H9 (cell line): ENCODE measurements at regions not wholly inside any gene's neighbourhood (a gene's known extent, or its start where the extent isn't known, plus 50 kb on each side); places are given as distances from the start of the nearest gene placed in this dataset.
"Not testable (repeated sequence)": the region's sequence is repeated elsewhere in the genome, so short reads cannot be mapped to it uniquely, and the experiment has no call there.

Experiments used
- DNase-seq: peaks from one replicate; pipeline ENCODE4 v3.0.0-alpha.2; 2017
- H2AFZ ChIP-seq: one replicate; pipeline ENCODE4 v1.6.1; 2013; ENCODE audit warnings: mild to moderate bottlenecking, low read length, control low read depth, moderate library complexity
- H2AK5ac ChIP-seq: 2 replicates; pipeline ENCODE4 v1.6.1; 2013; ENCODE audit warnings: low read length, control low read depth, mixed read lengths; ENCODE audit not compliant: insufficient read length
- H2BK120ac ChIP-seq: one replicate; pipeline ENCODE4 v1.6.1; 2013; ENCODE audit warnings: low read depth, mild to moderate bottlenecking, low read length, control low read depth, inconsistent platforms; ENCODE audit not compliant: poor library complexity, severe bottlenecking
- H2BK12ac ChIP-seq: 2 replicates; pipeline ENCODE4 v1.6.1; 2013; ENCODE audit warnings: low read length, control low read depth, mixed read lengths, low read depth; ENCODE audit not compliant: insufficient read length
- H2BK15ac ChIP-seq: 2 replicates; pipeline ENCODE4 v1.6.1; 2013; ENCODE audit warnings: low read depth, low read length, control low read depth
- H2BK20ac ChIP-seq: one replicate; pipeline ENCODE4 v1.6.1; 2013; ENCODE audit warnings: low read depth, mild to moderate bottlenecking, low read length, control low read depth, inconsistent platforms; ENCODE audit not compliant: poor library complexity, severe bottlenecking
- H2BK5ac ChIP-seq: 2 replicates; pipeline ENCODE4 v1.6.1; 2013; ENCODE audit warnings: low read length, control low read depth, mixed read lengths; ENCODE audit not compliant: insufficient read length
- H3K14ac ChIP-seq: 2 replicates; pipeline ENCODE4 v1.6.1; 2013; ENCODE audit warnings: low read length, control low read depth; ENCODE audit not compliant: insufficient read depth
- H3K18ac ChIP-seq: 2 replicates; pipeline ENCODE4 v1.6.1; 2013; ENCODE audit warnings: low read depth, mild to moderate bottlenecking, mixed read lengths, low read length, control low read depth; ENCODE audit not compliant: insufficient read length
- H3K23ac ChIP-seq: 2 replicates; pipeline ENCODE4 v1.6.1; 2013; ENCODE audit warnings: low read length, control low read depth, mixed read lengths, low read depth; ENCODE audit not compliant: insufficient read length
- H3K23me2 ChIP-seq: 2 replicates; pipeline ENCODE4 v1.6.1; 2013; ENCODE audit warnings: low read depth, mild to moderate bottlenecking, mixed read lengths, low read length, control low read depth; ENCODE audit not compliant: insufficient read length, poor library complexity, severe bottlenecking
- H3K27ac ChIP-seq: 2 replicates; pipeline ENCODE4 v1.5.1; 2013; ENCODE audit warnings: low read length, control low read depth, mixed read lengths, low read depth; ENCODE audit not compliant: insufficient read length
- H3K27me3 ChIP-seq: 2 replicates; pipeline ENCODE4 v1.6.1; 2013; ENCODE audit warnings: low read length, control low read depth, inconsistent platforms; ENCODE audit not compliant: insufficient read depth
- H3K4ac ChIP-seq: 2 replicates; pipeline ENCODE4 v1.6.1; 2013; ENCODE audit warnings: low read depth, mild to moderate bottlenecking, control low read depth, inconsistent platforms, low read length, moderate library complexity
- H3K4me1 ChIP-seq: 2 replicates; pipeline ENCODE4 v1.6.1; 2013; ENCODE audit warnings: low read length, control low read depth, inconsistent platforms; ENCODE audit not compliant: insufficient read depth
- H3K4me2 ChIP-seq: 2 replicates; pipeline ENCODE4 v1.6.1; 2013; ENCODE audit warnings: low read length, control low read depth, mixed read lengths; ENCODE audit not compliant: insufficient read length, insufficient read depth
- H3K56ac ChIP-seq: 2 replicates; pipeline ENCODE4 v1.6.1; 2013; ENCODE audit warnings: low read depth, mild to moderate bottlenecking, mixed read lengths, low read length, control low read depth; ENCODE audit not compliant: insufficient read length
- H3K79me1 ChIP-seq: 2 replicates; pipeline ENCODE4 v1.6.1; 2013; ENCODE audit warnings: low read depth, mild to moderate bottlenecking, moderate library complexity, low read length, control low read depth, inconsistent platforms; ENCODE audit not compliant: insufficient read depth, poor library complexity, severe bottlenecking
- H3K79me2 ChIP-seq: 2 replicates; pipeline ENCODE4 v1.6.1; 2013; ENCODE audit warnings: low read length, control low read depth, inconsistent platforms; ENCODE audit not compliant: insufficient read depth
- H3K9ac ChIP-seq: 2 replicates; pipeline ENCODE4 v1.6.1; 2013; ENCODE audit warnings: low read length, control low read depth, mixed read lengths; ENCODE audit not compliant: insufficient read length; ENCODE audit errors: extremely low read depth
- H3K9me3 ChIP-seq: one replicate; pipeline ENCODE4 v1.6.1; 2013; ENCODE audit warnings: low read depth, low read length, inconsistent platforms; ENCODE audit not compliant: control insufficient read depth
- H3T11ph ChIP-seq: one replicate; pipeline ENCODE4 v1.6.1; 2013; ENCODE audit warnings: mild to moderate bottlenecking, low read length, control low read depth, inconsistent platforms
- H4K20me1 ChIP-seq: one replicate; pipeline ENCODE4 v1.6.1; 2013; ENCODE audit not compliant: control insufficient read depth, insufficient read length, insufficient read depth
- H4K5ac ChIP-seq: 2 replicates; pipeline ENCODE4 v1.6.1; 2013; ENCODE audit warnings: low read depth, mild to moderate bottlenecking, mixed read lengths, low read length, control low read depth; ENCODE audit not compliant: insufficient read length
- H4K8ac ChIP-seq: replicated peaks from 2 replicates; pipeline ENCODE4 v1.6.1; 2013; ENCODE audit warnings: low read length, control low read depth, mixed read lengths, low read depth; ENCODE audit not compliant: insufficient read length
- H4K91ac ChIP-seq: 2 replicates; pipeline ENCODE4 v1.6.1; 2013; ENCODE audit warnings: low read depth, mild to moderate bottlenecking, moderate library complexity, mixed read lengths, low read length, control low read depth; ENCODE audit not compliant: insufficient read length
- H3K27ac Mint-ChIP-seq, 3 experiments: 2 replicates in 2 of 3; 3 replicates in 1 of 3; pipeline ENCODE4 v1.8.0; 2020 to 2021; ENCODE audit warnings: mixed read lengths in 3 of 3, mild to moderate bottlenecking in 1 of 3, moderate library complexity in 1 of 3
- H3K27me3 Mint-ChIP-seq: 2 replicates; pipeline ENCODE4 v1.8.0; 2021; ENCODE audit warnings: low read depth, mild to moderate bottlenecking, moderate library complexity, mixed read lengths
- H3K36me3 Mint-ChIP-seq, 3 experiments: 2 replicates in 2 of 3; 3 replicates in 1 of 3; pipeline ENCODE4 v1.8.0; 2020 to 2021; ENCODE audit warnings: low read depth in 3 of 3, mixed read lengths in 3 of 3; ENCODE audit not compliant: insufficient read depth in 1 of 3
- H3K4me1 Mint-ChIP-seq, 2 experiments: 2 replicates each; pipeline ENCODE4 v1.8.0; 2020; ENCODE audit warnings: mixed read lengths in 2 of 2
- H3K4me3 Mint-ChIP-seq, 2 experiments: 2 replicates in 1 of 2; 3 replicates in 1 of 2; pipeline ENCODE4 v1.8.0; 2020 to 2021; ENCODE audit warnings: mild to moderate bottlenecking in 2 of 2, mixed read lengths in 2 of 2, moderate library complexity in 1 of 2
- H3K9me3 Mint-ChIP-seq, 2 experiments: 2 replicates in 1 of 2; 3 replicates in 1 of 2; pipeline ENCODE4 v1.8.0; 2020; ENCODE audit warnings: mild to moderate bottlenecking in 2 of 2, mixed read lengths in 2 of 2, moderate library complexity in 1 of 2
- WGBS: extraction: QIAGEN DNeasy Blood & Tissue Kit; methylation state at CpG from one replicate; pipeline ENCODE4 v1.1.7; 2013; ENCODE audit warnings: missing lambda C conversion rate, low lambda C conversion rate, mixed read lengths; ENCODE audit not compliant: insufficient read length; ENCODE audit errors: extremely low coverage; 5-methylcytosine and 5-hydroxymethylcytosine counted together

DNA sequence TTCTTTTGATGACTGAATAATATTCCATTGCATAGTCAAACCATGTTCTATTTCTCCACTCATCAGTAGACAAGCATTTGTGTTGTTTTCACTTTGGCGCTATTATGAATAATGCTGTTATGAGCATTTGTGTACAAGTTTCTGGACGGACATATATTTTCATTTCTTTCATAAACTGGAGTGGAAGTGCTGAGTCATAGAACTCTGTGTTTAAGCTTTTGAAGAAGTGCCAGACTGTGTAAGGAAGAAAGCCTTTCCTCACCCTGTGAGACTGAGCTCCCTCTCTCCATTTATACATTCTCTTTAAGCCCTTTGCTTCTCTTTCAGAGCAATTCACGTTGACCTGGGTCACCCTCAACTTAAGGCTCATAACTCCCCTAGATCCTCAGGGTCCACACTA is 169.5 kb downstream of the OTOP1 start:
- not testable (repeated sequence) for H2BK5ac ChIP-seq, H4K91ac ChIP-seq, H4K20me1 ChIP-seq, H3K23ac ChIP-seq, H3K27ac ChIP-seq, H3K4me1 Mint-ChIP-seq, H3K79me2 ChIP-seq, H3K4me3 Mint-ChIP-seq, DNase-seq, H2AK5ac ChIP-seq, H3K4ac ChIP-seq, H4K8ac ChIP-seq, H3K18ac ChIP-seq, H3K79me1 ChIP-seq, H3K27ac Mint-ChIP-seq, H3T11ph ChIP-seq, H2BK120ac ChIP-seq, H3K36me3 Mint-ChIP-seq, H3K4me1 ChIP-seq, H2BK15ac ChIP-seq, H3K27me3 ChIP-seq, H3K27me3 Mint-ChIP-seq, H2BK12ac ChIP-seq, H4K5ac ChIP-seq, H3K14ac ChIP-seq, H3K4me2 ChIP-seq, H3K9ac ChIP-seq, H2BK20ac ChIP-seq, H3K56ac ChIP-seq, H3K9me3 ChIP-seq, H3K9me3 Mint-ChIP-seq, H2AFZ ChIP-seq, H3K23me2 ChIP-seq
- no CpG with 5 or more reads among the region's 3 CpGs for WGBS

DNA sequence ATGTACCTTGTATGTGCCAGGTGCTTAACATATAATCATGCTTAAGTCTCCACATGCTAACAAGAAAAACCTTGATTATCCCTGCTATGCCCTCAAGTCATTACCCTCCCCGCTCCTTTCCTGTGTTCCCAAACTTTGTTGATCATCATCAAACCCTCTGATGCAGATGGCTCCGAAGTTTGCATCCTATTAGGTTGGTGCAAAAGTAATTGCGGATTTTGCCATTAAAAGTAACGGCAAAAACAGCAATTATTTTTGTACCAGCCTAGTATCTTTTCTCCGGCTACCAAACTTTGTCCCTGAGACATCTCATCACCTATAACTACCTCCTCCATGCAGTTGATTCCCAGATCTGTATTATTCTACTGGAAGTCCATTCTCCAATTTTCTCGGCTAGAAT is 142.6 kb downstream of the OTOP1 start:
- not testable (repeated sequence) for DNase-seq, H3K79me1 ChIP-seq, H4K20me1 ChIP-seq, H3K27ac Mint-ChIP-seq, H3K4me2 ChIP-seq, H2BK15ac ChIP-seq, H2AK5ac ChIP-seq, H3K4me1 ChIP-seq, H3K23ac ChIP-seq, H3K18ac ChIP-seq, H3K23me2 ChIP-seq, H3K27ac ChIP-seq, H3K4ac ChIP-seq, H4K91ac ChIP-seq, H3K9ac ChIP-seq, H3K79me2 ChIP-seq, H2BK20ac ChIP-seq, H3K14ac ChIP-seq, H4K8ac ChIP-seq, H3K56ac ChIP-seq, H3K27me3 Mint-ChIP-seq, H4K5ac ChIP-seq, H3K27me3 ChIP-seq, H3K9me3 ChIP-seq, H2BK120ac ChIP-seq, H3K4me3 Mint-ChIP-seq, H3T11ph ChIP-seq, H2AFZ ChIP-seq, H2BK5ac ChIP-seq, H3K9me3 Mint-ChIP-seq, H2BK12ac ChIP-seq
- Mint-ChIP-seq H3K4me1 (peaks cover 9 to 10% of the 10 kb centered on the region in 2 experiments), H3K36me3 (peaks cover 8 to 22% (median 10%) of the 10 kb centered on the region in 3 experiments; a peak in 5 of 7 replicates)
- WGBS = no CpG with 5 or more reads among the region's 6 CpGs
